ENCODE measurements at regions not wholly inside any gene's neighbourhood (a gene's known extent, or its start where the extent isn't known, plus 50 kb on each side); places are given as distances from the start of the nearest gene placed in this dataset.

GRCh38 chr16:87239545-87239944 is 77.6 kb downstream of the C16orf95 start:
- no peaks in the 10 kb centered on the region for H3K27me3 ChIP-seq
- TF ChIP-seq, protein P1, sequence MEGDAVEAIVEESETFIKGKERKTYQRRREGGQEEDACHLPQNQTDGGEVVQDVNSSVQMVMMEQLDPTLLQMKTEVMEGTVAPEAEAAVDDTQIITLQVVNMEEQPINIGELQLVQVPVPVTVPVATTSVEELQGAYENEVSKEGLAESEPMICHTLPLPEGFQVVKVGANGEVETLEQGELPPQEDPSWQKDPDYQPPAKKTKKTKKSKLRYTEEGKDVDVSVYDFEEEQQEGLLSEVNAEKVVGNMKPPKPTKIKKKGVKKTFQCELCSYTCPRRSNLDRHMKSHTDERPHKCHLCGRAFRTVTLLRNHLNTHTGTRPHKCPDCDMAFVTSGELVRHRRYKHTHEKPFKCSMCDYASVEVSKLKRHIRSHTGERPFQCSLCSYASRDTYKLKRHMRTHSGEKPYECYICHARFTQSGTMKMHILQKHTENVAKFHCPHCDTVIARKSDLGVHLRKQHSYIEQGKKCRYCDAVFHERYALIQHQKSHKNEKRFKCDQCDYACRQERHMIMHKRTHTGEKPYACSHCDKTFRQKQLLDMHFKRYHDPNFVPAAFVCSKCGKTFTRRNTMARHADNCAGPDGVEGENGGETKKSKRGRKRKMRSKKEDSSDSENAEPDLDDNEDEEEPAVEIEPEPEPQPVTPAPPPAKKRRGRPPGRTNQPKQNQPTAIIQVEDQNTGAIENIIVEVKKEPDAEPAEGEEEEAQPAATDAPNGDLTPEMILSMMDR (IDR thresholded peaks at IDR 0.05) = no peak
- no peak for TF ChIP-seq POLR2A (IDR thresholded peaks at IDR 0.05)
- H3K4me1 ChIP-seq = no peaks in the 10 kb centered on the region
- H3K9me3 ChIP-seq = no peaks in the 10 kb centered on the region
- 86 to 87% methylated on average over 4 of the region's 4 CpGs for WGBS, 2 donors
- no peak overlapping the region for H3K4me3 ChIP-seq
- no peaks in the 10 kb centered on the region for H3K36me3 ChIP-seq (ENCODE audit: low read depth, missing control alignments)
- DNase-seq = no peak
- no peak overlapping the region for H3K27ac ChIP-seq
- intact Hi-C loops (cut with DNase I; ENCODE audit: low total_unique reads) = no loop called here

DNA sequence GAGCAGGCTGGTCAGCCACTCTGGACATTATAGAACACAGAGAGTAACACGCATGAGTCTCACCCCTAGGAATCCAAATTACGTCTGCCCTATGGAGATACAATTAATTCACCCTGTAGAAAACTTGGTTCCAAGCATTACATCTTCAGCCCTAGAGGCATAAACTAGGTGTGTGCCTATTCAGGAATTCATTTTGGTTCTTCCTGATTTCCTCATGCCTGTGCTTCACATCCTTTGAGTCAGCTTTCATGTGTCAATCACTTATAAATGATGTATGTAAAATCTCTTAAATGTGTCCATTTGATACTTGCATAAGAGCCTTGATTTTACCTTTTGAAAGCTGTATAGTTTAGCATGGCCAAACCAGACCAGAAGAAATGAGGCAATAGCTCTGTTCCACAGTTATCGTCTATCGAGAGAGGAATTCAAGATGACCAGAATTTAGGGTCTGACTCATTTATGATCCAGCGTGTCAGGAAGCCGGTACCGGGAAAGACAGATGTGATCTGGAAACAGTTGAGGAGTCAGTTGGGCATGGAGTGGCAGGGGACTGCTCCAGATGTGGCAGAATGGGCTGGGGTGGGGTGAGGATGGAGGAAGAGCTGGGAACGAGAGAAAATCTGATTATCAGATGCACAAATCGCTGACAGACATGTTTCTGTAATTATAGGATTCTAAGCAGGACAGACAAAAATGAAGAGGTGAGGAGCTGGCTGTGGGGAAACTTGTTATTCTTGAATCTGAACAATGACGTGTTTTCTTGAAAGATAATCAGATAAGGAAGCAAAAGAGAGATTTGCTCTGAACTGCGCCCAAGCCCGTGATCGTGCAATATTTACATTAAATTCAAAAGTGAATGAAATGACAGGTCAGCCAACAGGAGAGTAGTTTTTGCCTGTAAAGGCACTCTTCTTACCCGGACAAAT is 76.7 kb downstream of the C16orf95 start:
- Histone ChIP-seq H3K4me1 (no peaks in the 10 kb centered on the region), H3K9me3 (no peaks in the 10 kb centered on the region), H3K36me3 (ENCODE audit: low read depth, missing control alignments) (no peaks in the 10 kb centered on the region), H3K4me3 (no peak overlapping the region), H3K27me3 (no peaks in the 10 kb centered on the region), H3K27ac (no peak overlapping the region)
- no peak for TF ChIP-seq POLR2A (IDR thresholded peaks at IDR 0.05)
- TF ChIP-seq, protein P1 (IDR thresholded peaks at IDR 0.05) = no peak
- 85 to 90% methylated on average over 14 of the region's 14 CpGs for WGBS, 2 donors
- intact Hi-C loops (cut with DNase I; ENCODE audit: low total_unique reads) = no loop called here
- DNase-seq = no peak

- Histone ChIP-seq H3K36me3 (ENCODE audit: low read depth, missing control alignments) (no peaks in the 10 kb centered on the region), H3K27ac (no peak overlapping the region), H3K27me3 (no peaks in the 10 kb centered on the region), H3K9me3 (no peaks in the 10 kb centered on the region), H3K4me3 (no peak overlapping the region), H3K4me1 (no peaks in the 10 kb centered on the region)
- TF ChIP-seq POLR2A (IDR thresholded peaks at IDR 0.05) = no peak
- TF ChIP-seq, protein P1 (IDR thresholded peaks at IDR 0.05) = no peak
- whole genome bisulfite sequencing, 2 donors = 88 to 93% methylated on average over 15 of the region's 15 CpGs
- intact Hi-C loops (cut with DNase I; ENCODE audit: low total_unique reads) = no loop called here
- no peak for DNase-seq
Measured at GRCh38 chr16:87241137-87241771, 75.9 kb downstream of the C16orf95 start.

DNA sequence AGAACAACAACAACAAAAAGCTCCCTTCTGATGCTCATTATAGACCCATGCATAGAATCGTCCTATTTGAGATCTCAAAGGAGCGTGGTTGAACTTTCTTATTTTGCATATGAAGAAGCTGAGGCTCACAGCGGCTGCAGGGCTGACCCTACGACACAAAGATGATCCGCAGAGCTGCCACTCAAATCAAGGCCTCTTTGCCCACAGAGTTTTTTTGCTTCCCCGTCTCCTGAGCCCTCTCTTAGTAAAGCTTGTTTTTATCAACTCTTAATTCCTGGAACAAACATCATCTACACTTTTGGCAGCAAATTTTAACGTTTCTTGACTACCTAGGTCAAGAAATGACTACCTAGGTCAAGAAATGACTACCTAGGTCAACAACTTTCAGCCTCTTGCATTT is 73.7 kb downstream of the C16orf95 start:
- Histone ChIP-seq H3K9me3 (no peaks in the 10 kb centered on the region), H3K4me3 (no peak overlapping the region), H3K27me3 (no peaks in the 10 kb centered on the region), H3K27ac (no peak overlapping the region), H3K4me1 (no peaks in the 10 kb centered on the region), H3K36me3 (ENCODE audit: low read depth, missing control alignments) (no peaks in the 10 kb centered on the region)
- TF ChIP-seq POLR2A (IDR thresholded peaks at IDR 0.05) = no peak
- TF ChIP-seq, protein P1 (IDR thresholded peaks at IDR 0.05) = no peak
- 87% methylated on average over 7 of the region's 7 CpGs for WGBS, 2 donors
- intact Hi-C loops (cut with DNase I; ENCODE audit: low total_unique reads) = no loop called here
- no peak for DNase-seq
